ENCODE measurements at regions not wholly inside any gene's neighbourhood (a gene's known extent, or its start where the extent isn't known, plus 50 kb on each side); places are given as distances from the start of the nearest gene placed in this dataset.
"Not testable (repeated sequence)": the region's sequence is repeated elsewhere in the genome, so short reads cannot be mapped to it uniquely, and the experiment has no call there.

GRCh38 chr1:57532299-57532698 lies 108.4 kb upstream of the DAB1 start:
- ATAC-seq, result no peak

DNA sequence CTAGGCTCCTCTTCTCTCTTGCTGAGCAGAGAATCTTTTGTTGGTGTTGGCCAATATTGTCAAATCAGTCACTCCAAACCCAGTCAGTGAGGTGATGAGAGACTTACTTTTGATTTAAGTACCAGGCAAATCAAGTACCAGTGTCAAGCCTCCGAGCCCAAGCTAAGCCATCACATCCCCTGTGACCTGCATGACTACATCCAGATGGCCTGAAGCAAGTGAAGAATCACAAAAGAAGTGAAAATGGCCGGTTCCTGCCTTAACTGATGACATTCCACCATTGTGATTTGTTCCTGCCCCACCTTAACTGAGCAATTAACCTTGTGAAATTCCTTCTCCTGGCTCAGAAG lies 107.0 kb upstream of the DAB1 start:
- in situ Hi-C loops (cut with MboI; ENCODE audit: low sequenced_read_pairs in 4 of 4); H3K27me3 ChIP-seq; H3K9me3 ChIP-seq; H3K36me3 ChIP-seq; H3K4me1 ChIP-seq; H3K27ac ChIP-seq; DNase-seq; intact Hi-C loops (cut with DNase I; ENCODE audit: low total_unique reads); ATAC-seq; H3K4me3 ChIP-seq: not testable (repeated sequence)

More at GRCh38 chr1:57532299-57532698, 108.4 kb upstream of the DAB1 start:
- Histone ChIP-seq H3K4me3 (no peak overlapping the region), H3K27ac (no peak overlapping the region), H3K9me3 (no peaks in the 10 kb centered on the region), H3K27me3 (no peaks in the 10 kb centered on the region), H3K36me3 (no peaks in the 10 kb centered on the region), H3K4me1 (peaks cover 0 to 7% of the 10 kb centered on the region in 2 donors)
- in situ Hi-C loops (cut with MboI; ENCODE audit: low sequenced_read_pairs in 4 of 4) (no loop called here), intact Hi-C loops (cut with DNase I; ENCODE audit: low total_unique reads) (no loop called here)
- TF ChIP-seq POLR2A (IDR thresholded peaks at IDR 0.05) (no peak), CTCF (IDR thresholded peaks at IDR 0.05 in 4 of 5, conservative IDR thresholded peaks at IDR 0.05 in 1 of 5) (no peak)
- no peak for DNase-seq

DNA sequence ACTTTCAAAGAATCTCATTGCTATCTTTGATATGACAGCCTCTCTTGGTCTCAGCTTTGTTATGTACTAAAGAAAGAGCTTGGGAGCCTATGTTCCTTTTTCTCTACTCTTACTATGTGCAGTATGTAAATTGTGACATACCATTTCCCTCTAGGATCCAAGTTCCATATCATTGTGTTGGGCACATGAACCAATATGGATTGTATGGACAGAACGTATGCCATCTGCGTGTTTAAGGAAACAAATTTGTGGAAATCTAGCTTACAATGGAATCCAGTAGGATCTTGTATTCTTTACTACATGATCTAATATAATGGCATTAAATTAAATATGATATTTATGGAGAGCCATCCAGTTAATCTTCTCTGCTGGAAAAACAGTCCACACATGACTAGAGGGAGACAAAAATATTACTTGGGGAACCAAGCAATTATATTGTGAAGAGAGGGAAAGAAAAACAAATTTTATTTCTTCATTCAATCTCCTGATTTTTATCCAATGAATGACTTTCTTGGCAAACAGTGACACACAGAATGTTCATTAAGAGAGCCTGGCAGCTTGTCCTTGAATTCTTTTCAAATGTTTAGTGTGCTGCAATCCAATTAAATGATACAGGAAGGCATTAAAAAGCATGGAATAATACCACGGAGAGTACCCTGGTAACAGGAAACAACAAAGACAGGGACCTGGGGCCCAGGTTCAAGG lies 106.5 kb upstream of the DAB1 start:
- intact Hi-C loops (cut with DNase I; ENCODE audit: low total_unique reads), result no loop called here

DNA sequence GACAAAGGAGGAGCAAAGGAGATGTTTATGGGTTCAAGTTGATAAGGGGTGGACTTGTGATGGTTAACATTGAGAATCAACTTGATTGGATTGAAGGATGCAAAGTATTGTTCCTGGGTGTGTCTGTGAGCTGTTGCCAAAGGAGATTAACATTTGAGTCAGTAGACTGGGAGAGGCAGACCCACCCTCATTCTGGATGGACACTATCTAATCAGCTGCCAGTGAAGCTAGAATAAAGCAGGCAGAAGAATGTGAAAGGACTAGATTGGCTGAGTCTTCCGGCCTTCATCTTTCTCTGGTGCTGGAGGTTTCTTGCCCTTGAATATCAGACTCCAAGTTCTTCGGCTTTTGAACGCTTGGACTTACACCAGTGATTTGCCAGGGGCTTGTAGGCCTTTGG lies 98.7 kb upstream of the DAB1 start:
- H3K27me3 ChIP-seq, result no peaks in the 10 kb centered on the region
- DNase-seq, result no peak
- intact Hi-C loops (cut with DNase I; ENCODE audit: low total_unique reads), result no loop called here
- no peaks in the 10 kb centered on the region for H3K9me3 ChIP-seq
- H3K4me1 ChIP-seq, result no peaks in the 10 kb centered on the region
- no peak overlapping the region for H3K4me3 ChIP-seq
- no peaks in the 10 kb centered on the region for H3K36me3 ChIP-seq
- no peak for ATAC-seq
- no peak overlapping the region for H3K27ac ChIP-seq
- no peak for TF ChIP-seq CTCF (IDR thresholded peaks at IDR 0.05 in 4 of 5, conservative IDR thresholded peaks at IDR 0.05 in 1 of 5)
- TF ChIP-seq POLR2A (IDR thresholded peaks at IDR 0.05), result no peak
- in situ Hi-C loops (cut with MboI; ENCODE audit: low sequenced_read_pairs in 4 of 4), result no loop called here

More for the DNA sequence above, 106.5 kb upstream of the DAB1 start:
- H3K36me3 ChIP-seq, result no peaks in the 10 kb centered on the region
- no peaks in the 10 kb centered on the region for H3K9me3 ChIP-seq
- ATAC-seq, result no peak
- no peaks in the 10 kb centered on the region for H3K4me1 ChIP-seq
- H3K4me3 ChIP-seq, result no peak overlapping the region
- DNase-seq, result no peak
- no peak for TF ChIP-seq POLR2A (IDR thresholded peaks at IDR 0.05)
- TF ChIP-seq CTCF (IDR thresholded peaks at IDR 0.05 in 4 of 5, conservative IDR thresholded peaks at IDR 0.05 in 1 of 5), result no peak
- H3K27ac ChIP-seq, result no peak overlapping the region
- in situ Hi-C loops (cut with MboI; ENCODE audit: low sequenced_read_pairs in 4 of 4), result no loop called here
- H3K27me3 ChIP-seq, result no peaks in the 10 kb centered on the region

GRCh38 chr1:57520743-57521515 lies 97.1 kb upstream of the DAB1 start:
- Histone ChIP-seq H3K4me3 (no peak overlapping the region), H3K9me3 (no peaks in the 10 kb centered on the region), H3K4me1 (no peaks in the 10 kb centered on the region), H3K36me3 (no peaks in the 10 kb centered on the region), H3K27me3 (no peaks in the 10 kb centered on the region), H3K27ac (no peak overlapping the region)
- ATAC-seq (no peak), DNase-seq (no peak)
- TF ChIP-seq CTCF (IDR thresholded peaks at IDR 0.05 in 4 of 5, conservative IDR thresholded peaks at IDR 0.05 in 1 of 5) (no peak), POLR2A (IDR thresholded peaks at IDR 0.05) (no peak)
- in situ Hi-C loops (cut with MboI; ENCODE audit: low sequenced_read_pairs in 4 of 4), result no loop called here
- intact Hi-C loops (cut with DNase I; ENCODE audit: low total_unique reads), result no loop called here
